WTC11 (cell line): ENCODE measurements at regions not wholly inside any gene's neighbourhood (a gene's known extent, or its start where the extent isn't known, plus 50 kb on each side); places are given as distances from the start of the nearest gene placed in this dataset.

Experiments used
- ATF2 ChIP-seq: sonication (generic); formaldehyde crosslinking; IDR thresholded peaks from 2 replicates; pipeline ENCODE4 v1.8.1; 2022; ENCODE audit warnings: low read depth, missing genetic modification reagents, borderline replicate concordance
- CTCF ChIP-seq: fragments of 200-600 bp; IDR thresholded peaks from 2 replicates; pipeline ENCODE4 v1.8.0; 2022; ENCODE audit warnings: antibody characterized with exemption
- ELF4 ChIP-seq: sonication (generic); formaldehyde crosslinking; IDR thresholded peaks from 2 replicates; pipeline ENCODE4 v1.8.1; 2022; ENCODE audit warnings: low read depth, mild to moderate bottlenecking, moderate library complexity, missing genetic modification reagents
- GTF2I ChIP-seq: fragments of 250-450 bp; sonication (Bioruptor Pico); conservative IDR thresholded peaks from 2 replicates; pipeline ENCODE4 v1.4.0; 2021; ENCODE audit warnings: mild to moderate bottlenecking
- MLX ChIP-seq: sonication (generic); formaldehyde crosslinking; IDR thresholded peaks from 2 replicates; pipeline ENCODE4 v1.8.1; 2023; ENCODE audit warnings: mild to moderate bottlenecking, missing genetic modification reagents, moderate library complexity
- NFATC4 ChIP-seq: fragments of 250-450 bp; sonication (Bioruptor Pico); IDR thresholded peaks from 2 replicates; pipeline ENCODE4 v1.9.0; 2021; ENCODE audit warnings: mild to moderate bottlenecking
- NR1H2 ChIP-seq: sonication (generic); formaldehyde crosslinking; IDR thresholded peaks from 2 replicates; pipeline ENCODE4 v1.9.0; 2021; ENCODE audit warnings: mild to moderate bottlenecking, moderate library complexity, missing genetic modification reagents
- SMAD3 ChIP-seq: sonication (generic); formaldehyde crosslinking; IDR thresholded peaks from 2 replicates; pipeline ENCODE4 v1.8.0; 2022; ENCODE audit warnings: missing genetic modification reagents, mild to moderate bottlenecking, borderline replicate concordance
- TEAD1 ChIP-seq: sonication (generic); formaldehyde crosslinking; IDR thresholded peaks from 2 replicates; pipeline ENCODE4 v1.8.0; 2022; ENCODE audit warnings: mild to moderate bottlenecking, missing genetic modification reagents
- TEAD4 ChIP-seq: sonication (generic); formaldehyde crosslinking; IDR thresholded peaks from 2 replicates; pipeline ENCODE4 v1.8.0; 2022; ENCODE audit warnings: mild to moderate bottlenecking, missing genetic modification reagents
- ZNF263 ChIP-seq: sonication (generic); formaldehyde crosslinking; IDR thresholded peaks from 2 replicates; pipeline ENCODE4 v1.8.1; 2022; ENCODE audit warnings: low read depth, mild to moderate bottlenecking, moderate library complexity, missing genetic modification reagents
- ZNF317 ChIP-seq: sonication (generic); formaldehyde crosslinking; IDR thresholded peaks from 2 replicates; pipeline ENCODE4 v1.8.1; 2023; ENCODE audit warnings: low read depth, mild to moderate bottlenecking, moderate library complexity, missing genetic modification reagents, borderline replicate concordance

- TF ChIP-seq CTCF: no peak
- no peak for TF ChIP-seq SMAD3 (CRISPR knock-in tag)
- TF ChIP-seq GTF2I (CRISPR knock-in tag): no peak
- TF ChIP-seq NFATC4 (CRISPR knock-in tag): no peak
- no peak for TF ChIP-seq MLX (CRISPR knock-in tag)
- TF ChIP-seq NR1H2: no peak
- no peak for TF ChIP-seq ELF4 (CRISPR knock-in tag)
- no peak for TF ChIP-seq TEAD4 (CRISPR knock-in tag)
- no peak for TF ChIP-seq ATF2
- TF ChIP-seq ZNF317: no peak
- TF ChIP-seq ZNF263 (CRISPR knock-in tag): no peak
- no peak for TF ChIP-seq TEAD1
Observed at GRCh38 chr9:74220327-74220726, 276.8 kb upstream of the RORB start.
